ENCODE measurements at regions not wholly inside any gene's neighbourhood (a gene's known extent, or its start where the extent isn't known, plus 50 kb on each side); places are given as distances from the start of the nearest gene placed in this dataset.
A peak's percentile ranks its signal among the peaks of the same experiment; 100 is the strongest.
"Not testable (repeated sequence)": the region's sequence is repeated elsewhere in the genome, so short reads cannot be mapped to it uniquely, and the experiment has no call there.

DNA sequence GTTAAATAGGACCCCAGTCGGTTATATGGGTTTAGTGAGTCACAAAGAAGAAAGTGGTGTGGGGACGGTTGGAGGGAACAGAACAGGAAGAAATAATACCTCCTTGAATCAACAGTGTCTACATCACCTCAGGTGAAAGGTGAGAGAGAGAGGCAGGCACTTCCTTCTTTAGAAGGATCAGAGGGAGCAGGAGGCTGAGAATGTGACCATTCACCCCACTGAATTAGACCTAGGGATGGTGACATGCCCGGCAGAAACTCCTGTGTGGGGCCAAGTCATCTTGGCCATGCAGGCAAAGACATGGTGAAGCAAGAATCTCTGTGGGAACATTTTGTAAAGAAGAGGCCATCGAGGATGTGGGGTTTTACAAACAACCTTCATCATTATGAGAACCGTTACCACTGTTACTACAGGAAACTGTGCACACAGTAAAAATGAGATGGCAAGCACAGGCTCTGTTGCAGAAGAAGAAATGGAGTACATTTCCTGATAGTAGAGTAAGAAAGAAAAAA is 1196.9 kb downstream of the VRK1 start:
- peak; percentile 25 for DNase-seq

DNA sequence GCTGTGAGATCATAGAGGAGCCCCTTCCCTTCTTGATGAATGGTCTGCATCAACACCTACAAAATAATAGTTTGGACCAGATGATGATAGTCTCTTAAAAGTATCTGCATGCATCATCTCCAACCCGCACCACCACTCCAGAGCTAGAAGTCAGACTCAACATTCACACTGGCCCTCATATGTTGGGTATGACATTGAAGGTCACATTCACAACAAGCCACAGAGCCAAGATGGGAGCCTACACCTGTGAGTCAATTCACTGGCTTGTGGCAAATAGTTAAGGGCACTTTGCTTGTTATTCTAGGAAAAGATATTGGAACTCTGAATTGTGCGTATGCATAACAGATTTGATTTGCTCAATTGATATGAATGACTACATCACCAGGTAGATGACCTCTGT is 1197.9 kb downstream of the VRK1 start:
- DNase-seq = no peak

DNA sequence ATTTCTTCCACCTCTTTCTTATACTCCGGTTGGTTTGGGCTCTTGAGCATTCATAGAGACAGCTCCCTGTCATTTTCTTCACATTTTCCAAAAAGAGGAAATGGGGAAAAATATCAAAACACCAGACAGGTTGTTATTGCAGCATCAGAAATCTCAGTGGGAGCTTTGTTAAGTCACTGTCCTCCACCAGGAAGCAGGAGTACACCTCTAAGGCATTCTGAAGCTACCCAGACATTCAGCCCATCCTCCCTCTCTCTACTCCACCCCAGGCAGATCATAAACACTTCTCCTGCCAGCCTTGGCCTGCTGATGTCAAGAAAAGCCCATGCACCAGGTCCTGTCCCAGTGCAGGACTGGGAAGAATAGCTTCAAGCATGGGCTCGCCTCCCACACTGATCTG is 1198.3 kb downstream of the VRK1 start:
- no peak for DNase-seq

DNA sequence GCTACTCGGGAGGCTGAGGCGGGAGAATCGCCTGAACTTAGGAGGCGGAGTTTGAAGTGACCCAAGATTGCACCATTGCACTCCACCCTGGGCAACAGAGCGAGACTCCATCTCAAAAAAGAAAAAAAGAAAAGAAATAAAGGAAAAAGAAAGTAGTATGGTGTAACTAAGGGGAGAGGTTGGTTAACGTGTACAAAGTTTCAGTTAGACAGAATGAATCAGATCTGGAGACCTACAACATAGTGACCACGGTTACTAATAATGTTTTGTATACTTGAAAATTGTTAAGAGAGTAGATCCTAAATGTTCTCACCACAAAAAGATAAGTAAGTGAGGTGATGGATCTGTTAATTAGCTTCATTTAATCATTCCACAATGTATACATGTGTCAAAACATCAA is 1208.8 kb downstream of the VRK1 start:
- no peak for DNase-seq

DNA sequence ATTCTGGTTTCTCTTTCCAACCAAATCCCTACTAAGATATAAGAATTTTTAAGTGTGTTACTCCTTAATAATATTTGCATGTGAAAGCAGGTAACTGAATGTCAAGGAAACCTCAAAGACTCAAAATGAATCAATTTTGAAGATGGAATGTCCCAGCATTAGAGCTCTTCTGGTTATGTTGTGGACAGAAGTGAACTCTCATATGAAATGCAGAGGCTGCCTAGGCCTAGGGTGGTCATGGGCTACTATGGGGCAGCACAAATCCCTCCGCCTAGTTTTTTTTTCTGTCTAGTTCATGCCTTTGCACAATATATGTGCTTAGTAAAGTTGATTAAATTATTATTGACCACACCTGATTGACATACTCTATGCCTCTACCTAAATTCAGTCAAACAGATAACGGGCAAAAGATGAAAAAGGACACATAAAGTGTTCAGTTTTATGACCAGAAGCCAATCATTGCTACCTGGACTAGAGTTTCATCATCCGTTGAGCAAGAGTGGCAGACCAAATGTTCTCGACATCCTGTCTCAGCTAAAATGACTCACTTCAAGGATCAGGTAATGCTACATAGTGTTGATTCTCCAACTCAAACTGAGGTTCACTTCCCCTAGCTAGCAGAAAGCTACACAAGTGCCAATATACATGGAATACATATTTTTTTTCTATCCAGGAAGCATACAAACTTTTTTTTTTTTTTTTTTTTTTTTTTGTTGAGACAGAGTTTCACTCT is 1211.4 kb downstream of the VRK1 start:
- DNase-seq = no peak

DNA sequence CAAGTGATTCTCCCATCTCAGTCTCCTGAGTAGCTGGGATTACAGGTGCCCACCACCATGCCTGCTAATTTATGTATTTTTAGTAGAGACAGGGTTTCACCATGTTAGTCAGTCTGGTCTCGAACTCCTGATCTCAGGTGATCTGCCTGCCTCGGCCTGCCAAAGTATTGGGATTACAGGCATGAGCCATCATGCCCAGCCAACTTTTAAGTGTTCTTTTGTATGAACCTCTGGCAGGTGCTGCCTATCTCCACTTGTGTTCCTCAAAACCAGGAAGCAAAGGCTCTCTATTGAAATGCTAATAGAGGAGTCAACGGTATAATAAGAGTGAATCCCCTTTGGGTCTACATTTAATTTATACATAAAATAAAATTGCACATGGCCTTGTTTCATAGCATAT is 1212.0 kb downstream of the VRK1 start:
- not testable (repeated sequence) for DNase-seq

DNA sequence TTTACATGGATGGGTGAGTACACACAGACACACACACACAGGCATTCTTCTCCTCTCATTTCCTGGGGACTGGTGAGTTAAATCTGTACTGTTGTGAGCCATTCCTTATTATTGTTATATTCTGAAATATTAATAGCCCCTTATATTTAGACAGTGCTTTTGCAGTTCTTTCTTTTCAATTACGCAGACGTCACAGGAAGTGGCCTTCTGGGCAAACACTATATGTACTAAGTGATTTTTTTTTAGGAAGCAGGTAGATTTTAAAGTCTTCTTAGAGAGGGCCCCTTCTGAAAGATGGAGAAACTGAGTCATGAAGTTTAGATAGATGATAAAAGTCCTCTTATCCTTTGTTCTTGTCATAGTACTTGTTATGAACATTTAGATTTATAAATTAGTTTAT is 1213.6 kb downstream of the VRK1 start:
- no peak for DNase-seq

DNA sequence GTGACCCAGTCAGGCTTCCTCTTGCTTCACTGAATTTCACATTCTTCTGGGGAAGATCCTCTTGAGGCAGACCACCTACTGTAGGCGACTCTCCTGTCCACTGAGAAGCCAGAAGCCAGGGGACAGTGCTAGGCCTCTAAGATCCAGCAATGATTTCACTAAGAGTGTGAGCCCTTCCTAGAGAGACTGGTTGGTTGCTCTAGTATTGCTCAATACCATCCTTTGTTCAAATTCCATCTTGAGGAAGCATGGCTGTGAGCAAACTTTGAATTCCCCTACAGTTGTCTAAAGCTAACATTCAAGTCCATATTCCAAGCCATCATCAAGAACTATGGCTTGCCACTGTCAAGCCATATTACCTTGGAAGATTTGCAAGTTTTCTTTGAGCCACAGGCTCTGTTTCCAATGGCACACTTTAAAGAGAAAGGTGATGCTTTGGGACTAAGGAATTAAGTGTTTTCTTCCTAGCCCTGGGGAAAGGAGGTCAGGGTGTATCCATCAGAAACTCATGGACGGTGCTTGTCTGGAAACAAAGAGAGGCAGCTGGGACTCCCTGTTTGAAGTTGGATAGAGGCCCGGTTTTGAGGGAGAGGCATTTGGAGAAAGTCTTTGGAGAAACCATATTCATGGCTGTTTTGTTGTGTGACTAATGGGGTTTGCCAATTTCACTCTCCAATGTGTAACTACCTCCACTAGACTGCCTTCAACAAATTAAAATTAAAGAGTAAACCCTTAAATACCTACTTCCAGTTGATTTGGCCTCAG is 1217.9 kb downstream of the VRK1 start:
- DNase-seq = no peak

DNA sequence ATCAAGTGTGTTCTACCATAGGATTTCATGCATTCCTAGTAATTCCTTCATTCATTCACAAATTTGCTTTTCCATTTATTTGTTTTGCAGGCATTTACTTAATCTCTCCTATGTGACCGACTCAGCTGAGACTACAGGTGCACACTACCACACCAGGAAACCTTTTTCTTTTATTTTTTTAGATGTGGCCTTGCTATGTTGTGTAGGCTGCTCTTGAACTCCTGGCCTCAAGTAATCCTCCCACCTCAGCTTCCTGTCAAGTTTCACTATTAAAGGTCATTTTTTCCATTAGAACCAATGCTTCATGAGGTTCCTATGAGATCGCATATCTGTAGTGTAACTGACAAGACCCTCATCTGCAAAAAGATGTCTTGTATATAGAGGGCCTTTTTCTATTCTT is 1218.7 kb downstream of the VRK1 start:
- DNase-seq = no peak

DNA sequence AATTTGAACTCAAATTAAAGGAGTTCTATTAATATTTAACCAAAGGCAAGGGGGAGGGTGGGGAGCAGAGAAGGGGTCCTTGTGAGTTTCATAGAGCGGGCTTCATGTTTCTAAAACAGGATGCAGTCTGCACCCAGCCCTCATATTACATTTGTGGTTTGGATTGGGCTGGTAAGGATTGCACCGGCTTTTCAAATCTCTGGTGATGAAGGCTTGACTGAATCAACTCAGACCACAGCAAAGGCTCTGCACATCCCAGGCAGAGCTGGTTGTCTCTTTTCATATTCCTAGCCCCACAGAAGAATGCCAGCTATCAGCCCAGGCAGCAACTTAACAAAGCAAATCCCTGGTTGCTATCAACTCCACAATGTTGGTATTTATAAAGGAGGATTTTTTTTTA is 1221.4 kb downstream of the VRK1 start:
- peak; percentile 23 for DNase-seq

DNA sequence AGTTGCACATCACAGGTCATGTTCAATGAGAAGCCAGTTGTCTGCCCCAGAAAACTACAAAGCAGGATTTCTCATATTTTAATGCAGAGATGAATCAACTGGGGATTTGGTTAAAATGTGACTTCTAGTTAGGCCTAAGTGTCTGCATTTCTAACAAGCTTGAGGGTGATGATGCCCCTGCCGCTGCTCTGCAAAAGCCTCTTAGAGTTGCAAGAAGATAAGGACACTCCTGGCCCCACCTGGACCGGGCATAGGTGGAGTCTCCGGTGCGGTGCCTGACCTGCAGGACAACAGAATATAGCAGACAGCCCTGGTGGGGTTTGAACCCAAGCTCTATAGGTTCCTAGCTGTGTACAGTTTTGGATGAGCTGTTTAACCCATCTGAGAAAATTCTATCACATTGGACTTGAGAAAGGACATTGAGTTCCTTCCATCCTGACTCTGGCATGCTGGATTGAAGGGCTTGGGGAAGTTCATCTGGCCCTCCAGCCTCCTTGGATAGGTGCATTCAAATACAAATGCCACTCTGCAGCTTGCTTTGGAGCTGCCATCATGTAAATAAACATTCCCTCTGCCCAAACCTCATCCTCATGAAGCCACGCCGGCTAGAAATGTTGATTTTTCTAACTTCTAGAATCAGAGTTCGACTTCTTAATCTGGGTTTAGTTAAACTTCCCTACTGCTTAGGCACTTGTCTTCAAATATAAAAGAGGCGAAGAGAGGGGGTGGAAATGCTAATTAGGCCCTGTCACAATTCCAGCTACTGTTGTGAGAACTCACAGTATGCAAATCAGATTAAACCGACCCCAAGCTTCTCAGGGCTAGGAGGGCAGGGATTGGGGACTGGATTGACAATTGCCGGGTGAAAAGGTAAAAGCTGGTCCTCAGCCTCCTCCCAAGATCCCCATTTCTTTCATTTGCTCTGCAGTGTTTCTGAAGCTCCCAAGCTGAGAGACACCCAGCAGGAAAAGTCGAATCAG is 1225.6 kb downstream of the VRK1 start:
- DNase-seq = no peak

DNA sequence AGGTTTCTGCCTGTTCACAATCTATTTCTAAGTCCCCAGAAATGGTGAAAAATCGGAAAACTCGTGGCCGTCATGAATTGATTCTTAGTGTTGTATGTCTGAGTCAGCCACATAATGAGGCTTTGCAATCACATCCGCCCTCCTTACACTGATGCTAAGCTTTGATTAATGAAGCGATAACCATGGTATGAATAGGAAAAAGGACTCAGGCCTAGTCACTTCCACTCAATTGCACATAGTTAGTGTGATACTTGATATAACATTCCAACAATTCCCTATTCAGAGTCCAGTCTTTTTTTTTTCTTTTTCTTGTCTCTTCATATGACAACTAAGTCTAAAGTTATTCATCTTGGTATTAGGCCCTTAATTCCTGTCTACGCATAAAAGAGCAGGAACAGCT is 1231.0 kb downstream of the VRK1 start:
- DNase-seq = no peak

DNA sequence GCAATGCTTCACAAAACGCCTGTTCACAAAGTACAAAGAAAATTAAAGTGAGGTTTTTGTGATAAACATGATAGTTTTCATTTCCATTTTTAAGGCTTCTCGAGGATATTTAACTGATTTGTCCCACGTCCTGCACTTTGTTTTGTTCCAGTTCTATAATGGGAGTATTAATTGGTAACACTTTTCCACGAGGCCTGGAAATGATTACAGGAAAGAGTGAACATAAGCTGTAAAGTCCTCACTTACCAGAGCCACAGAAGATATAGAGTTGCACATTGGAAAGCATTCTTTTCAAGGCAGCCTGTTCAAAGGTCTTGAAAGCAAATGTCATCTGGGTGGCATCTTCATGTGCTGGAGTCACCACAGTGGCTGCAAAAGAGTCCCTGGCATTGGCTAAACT is 1236.6 kb downstream of the BCL11B start:
- DNase-seq = no peak

DNA sequence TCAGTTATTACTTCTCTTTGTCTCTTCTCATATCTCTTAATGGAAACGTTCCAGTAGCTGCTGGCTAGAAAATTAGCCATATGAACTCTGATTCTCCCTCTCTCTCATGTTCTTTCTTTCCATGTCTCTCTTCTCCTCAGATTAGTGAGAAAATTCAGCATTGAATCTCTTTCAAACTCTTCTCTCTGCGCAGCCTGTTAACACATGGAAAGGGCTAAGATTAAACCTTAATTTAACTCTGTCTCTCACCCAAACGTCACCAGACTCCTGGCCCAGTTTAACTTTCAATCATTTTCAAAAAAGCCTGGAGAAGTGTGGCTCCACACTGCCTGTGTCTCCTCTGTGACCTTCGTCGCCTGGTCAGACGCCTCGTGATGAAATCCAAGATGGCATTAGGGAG is 1234.2 kb downstream of the BCL11B start:
- DNase-seq = no peak

DNA sequence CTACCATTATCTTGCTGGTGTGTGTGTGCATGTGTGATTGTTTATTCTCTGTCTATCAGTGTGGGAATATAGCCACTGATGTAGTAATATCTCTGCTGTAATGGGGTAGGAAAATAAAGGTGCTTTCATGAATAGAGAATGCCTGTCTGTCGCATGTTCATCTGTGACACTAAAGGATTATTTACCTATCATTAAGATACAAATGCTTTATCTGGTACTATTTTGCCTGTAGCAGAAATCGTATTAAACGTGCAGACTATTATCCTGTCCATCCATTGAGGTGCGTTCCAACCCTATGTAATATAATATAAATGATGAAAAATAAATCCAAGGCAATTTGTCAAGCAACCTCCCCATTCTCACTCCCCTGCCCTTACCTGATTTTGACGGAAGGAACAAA is 1215.1 kb downstream of the BCL11B start:
- DNase-seq = no peak

DNA sequence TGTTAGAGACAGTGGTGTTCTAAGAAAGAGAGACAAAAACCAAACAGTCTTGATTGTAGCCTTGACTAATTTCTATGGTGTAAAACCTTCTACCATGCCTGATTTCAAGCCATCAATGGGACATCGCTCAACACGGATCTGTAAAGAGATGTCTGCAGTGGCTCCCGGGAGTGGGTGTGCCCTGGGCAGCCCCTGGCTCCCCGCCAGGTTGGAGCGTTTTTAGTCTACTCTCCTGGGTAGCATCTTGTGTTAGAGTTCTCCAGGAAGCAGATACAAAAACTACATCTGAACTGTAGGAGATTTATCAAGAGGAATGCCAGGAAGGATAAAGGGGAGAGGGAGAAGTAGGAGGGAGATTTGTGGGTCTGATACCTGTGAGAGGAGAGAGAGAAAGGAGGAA is 1212.9 kb downstream of the BCL11B start:
- DNase-seq = no peak

DNA sequence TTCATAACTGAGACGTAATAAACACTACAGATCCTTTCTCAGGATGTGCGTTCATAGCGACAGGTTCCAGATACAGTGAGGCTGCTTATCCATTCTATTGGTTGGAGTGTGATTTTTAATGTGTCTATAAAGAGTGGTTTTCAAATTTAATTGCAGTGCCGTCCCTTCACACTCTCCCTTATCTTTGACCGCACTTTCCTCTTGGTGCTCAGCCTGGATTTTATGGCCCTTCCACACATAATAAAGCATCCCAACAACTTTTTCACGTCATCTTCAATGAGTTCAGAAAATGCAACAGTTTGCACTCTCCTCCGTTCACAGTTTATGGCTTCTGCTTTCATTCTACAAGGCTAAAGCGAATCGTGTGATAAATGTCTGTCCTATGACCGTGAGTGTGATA is 1209.9 kb downstream of the BCL11B start:
- DNase-seq = no peak

DNA sequence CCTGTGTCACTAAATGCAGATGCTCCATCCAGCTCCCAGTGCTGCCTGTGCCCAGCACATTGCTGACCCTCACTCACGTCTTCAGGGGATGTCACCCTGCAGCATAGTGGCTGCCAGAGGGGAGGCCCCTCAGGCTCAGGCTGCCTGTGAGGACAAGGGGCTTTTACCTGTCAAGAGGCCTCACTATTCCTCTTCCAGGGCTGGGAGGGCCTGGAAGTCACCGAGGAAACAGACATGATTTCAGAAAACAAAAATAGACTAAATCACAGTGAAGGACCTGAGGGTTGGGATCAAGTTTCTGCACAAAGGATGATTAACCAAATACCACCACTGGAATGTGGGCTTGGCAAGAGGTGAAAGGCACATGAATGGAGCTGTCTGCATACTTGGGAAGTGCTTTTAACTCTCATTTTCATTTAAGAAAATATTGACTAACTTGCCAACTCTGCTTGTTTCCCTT is 1202.3 kb downstream of the BCL11B start:
- no peak for DNase-seq

DNA sequence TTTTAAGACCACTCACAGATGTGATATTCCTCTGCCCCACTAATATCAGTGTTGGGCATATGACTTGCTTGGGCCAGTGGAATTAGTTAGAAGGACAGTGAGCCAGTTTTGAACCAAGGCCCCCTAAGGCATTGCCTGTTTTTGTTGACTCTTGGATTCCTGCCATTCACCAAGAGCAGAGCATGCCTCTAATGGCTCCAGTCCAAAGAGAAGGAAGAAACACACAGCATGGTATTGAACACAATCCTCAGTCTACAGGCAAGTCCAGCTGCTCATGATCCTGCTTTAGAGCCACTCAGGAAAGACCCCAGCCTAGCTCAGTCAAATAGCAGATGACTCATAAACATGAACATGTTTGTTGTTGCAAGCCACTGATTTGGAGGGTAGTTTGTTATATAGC is 1201.5 kb downstream of the BCL11B start:
- DNase-seq = no peak

DNA sequence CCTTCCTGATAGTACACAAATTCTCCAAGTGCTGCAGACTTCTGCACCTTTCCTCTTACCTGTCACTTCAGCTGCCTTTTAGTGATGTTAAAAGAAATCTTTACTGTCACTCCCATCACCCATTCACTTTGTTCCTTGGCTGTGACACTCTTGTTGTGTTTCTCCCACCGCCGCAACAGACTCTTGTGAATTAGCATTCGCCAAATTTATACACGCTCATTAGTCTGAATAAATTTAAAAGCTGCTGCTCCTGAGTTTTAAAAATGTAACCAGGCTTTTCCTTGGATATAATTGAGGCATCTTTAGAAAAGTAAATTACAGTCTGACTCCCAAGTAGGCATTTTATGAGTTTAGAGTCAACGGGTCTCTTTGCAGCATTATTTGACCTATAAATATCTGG is 1197.9 kb downstream of the BCL11B start:
- no peak for DNase-seq

DNA sequence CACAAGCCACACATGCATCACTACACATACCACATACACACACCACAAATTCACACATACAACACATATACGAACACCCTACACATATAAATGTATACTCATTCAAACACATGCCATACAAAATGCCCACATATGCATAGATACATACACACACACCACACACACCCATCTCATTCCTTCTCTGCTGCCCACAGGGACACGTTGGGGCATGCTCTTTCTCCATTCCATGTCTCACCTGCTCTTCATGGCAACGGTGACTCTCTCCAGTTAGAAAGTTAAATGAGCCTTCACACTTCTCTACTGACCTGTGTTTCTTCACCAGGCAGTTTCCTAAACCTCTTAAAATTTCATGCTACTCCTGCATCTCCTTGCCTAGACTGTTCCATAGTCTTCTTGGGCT is 1194.8 kb downstream of the BCL11B start:
- DNase-seq = no peak

DNA sequence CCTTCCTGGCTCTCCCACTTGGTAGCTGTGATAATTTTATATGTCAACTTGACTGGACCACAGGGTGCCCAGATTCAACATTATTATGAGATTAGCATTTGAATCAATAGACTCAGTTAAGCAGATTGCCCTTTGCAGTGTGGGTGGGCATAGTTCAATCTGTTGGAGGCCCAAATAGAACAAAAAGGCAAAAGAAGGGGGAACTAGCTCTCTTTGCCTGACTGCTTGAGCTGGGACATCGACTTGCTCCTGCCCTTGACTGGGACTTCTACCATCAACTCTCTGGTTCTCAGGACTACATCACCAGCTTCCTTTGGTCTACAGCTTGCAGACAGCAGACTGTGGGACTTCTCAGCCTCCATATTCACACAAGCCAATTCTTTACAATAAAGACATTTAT is 1189.2 kb downstream of the BCL11B start:
- DNase-seq = no peak

DNA sequence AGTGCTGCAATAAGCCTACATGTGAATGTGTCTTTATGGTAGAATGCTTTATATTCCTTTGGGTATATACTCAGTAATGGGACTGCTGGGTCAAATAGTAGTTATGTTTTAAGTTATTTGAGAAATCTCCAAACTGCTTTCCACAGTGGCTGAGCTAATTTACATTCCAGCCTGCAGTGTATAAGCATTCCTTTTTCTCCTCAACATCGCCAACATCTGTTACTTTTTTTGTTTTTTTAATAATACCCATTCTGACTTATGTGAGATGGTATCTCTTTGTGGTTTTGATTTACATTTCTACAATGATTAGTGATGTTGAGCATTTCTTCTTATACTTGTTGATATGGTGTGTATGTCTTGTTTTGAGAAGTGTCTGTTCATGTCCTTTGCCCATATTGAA is 1186.2 kb downstream of the BCL11B start:
- DNase-seq = no peak
